ENCODE measurements at regions not wholly inside any gene's neighbourhood (a gene's known extent, or its start where the extent isn't known, plus 50 kb on each side); places are given as distances from the start of the nearest gene placed in this dataset.

- Histone ChIP-seq H3K4me1 (ENCODE audit: insufficient read depth, low read length) (no peaks in the 10 kb centered on the region), H3K36me3 (ENCODE audit: insufficient read depth, low read length) (no peaks in the 10 kb centered on the region), H3K27me3 (ENCODE audit: control insufficient read depth in 1 of 2, insufficient read depth in 2 of 2, low read length in 2 of 2) (peaks cover 0 to 2% of the 10 kb centered on the region in 2 experiments), H3K27ac (ENCODE audit: low read depth in 1 of 2, low read length in 2 of 2) (no peak overlapping the region), H3K9me3 (ENCODE audit: control insufficient read depth in 1 of 2, insufficient read depth in 1 of 2, low read length in 2 of 2) (peaks cover 0 to 18% of the 10 kb centered on the region in 2 experiments), H3K4me3 (ENCODE audit: low read length) (no peak overlapping the region)
- intact Hi-C loops (cut with DNase I, micrococcal nuclease) = no loop called here
- no peaks in the 10 kb centered on the region for H3K9me3 Mint-ChIP-seq
- ATAC-seq (ENCODE audit: poor library complexity) = no peak
- H3K36me3 Mint-ChIP-seq (ENCODE audit: low read depth) = no peaks in the 10 kb centered on the region
- ChIA-PET CTCF (no interaction called here), POLR2A (no interaction called here)
- H3K4me3 Mint-ChIP-seq = no peak overlapping the region
- TF ChIP-seq CTCF (IDR thresholded peaks at IDR 0.05) = no peak
- no peaks in the 10 kb centered on the region for H3K4me1 Mint-ChIP-seq (ENCODE audit: low read depth)
- no peaks in the 10 kb centered on the region for H3K27me3 Mint-ChIP-seq
- H3K27ac Mint-ChIP-seq = no peak overlapping the region
- DNase-seq = no peak
These were observed 176.1 kb upstream of the HS6ST1 start for GRCh38 chr2:128494640-128495321.

GRCh38 chr2:128495996-128496547 is 177.4 kb upstream of the HS6ST1 start:
- H3K4me1 ChIP-seq (ENCODE audit: insufficient read depth, low read length) = no peaks in the 10 kb centered on the region
- intact Hi-C loops (cut with DNase I, micrococcal nuclease) = no loop called here
- H3K27me3 Mint-ChIP-seq = no peaks in the 10 kb centered on the region
- CTCF ChIA-PET = no interaction called here
- DNase-seq (no peak), ATAC-seq (ENCODE audit: poor library complexity) (no peak)
- no peaks in the 10 kb centered on the region for H3K4me1 Mint-ChIP-seq (ENCODE audit: low read depth)
- H3K36me3 Mint-ChIP-seq (ENCODE audit: low read depth) = no peaks in the 10 kb centered on the region
- H3K36me3 ChIP-seq (ENCODE audit: insufficient read depth, low read length) = no peaks in the 10 kb centered on the region
- no peak overlapping the region for H3K27ac ChIP-seq (ENCODE audit: low read depth in 1 of 2, low read length in 2 of 2)
- no peaks in the 10 kb centered on the region for H3K9me3 Mint-ChIP-seq
- H3K4me3 Mint-ChIP-seq = no peak overlapping the region
- no peak overlapping the region for H3K27ac Mint-ChIP-seq
- TF ChIP-seq CTCF (IDR thresholded peaks at IDR 0.05) = no peak
- no peak overlapping the region for H3K4me3 ChIP-seq (ENCODE audit: low read length)
- POLR2A ChIA-PET = no interaction called here
- H3K27me3 ChIP-seq (ENCODE audit: control insufficient read depth in 1 of 2, insufficient read depth in 2 of 2, low read length in 2 of 2) = peaks cover 0 to 2% of the 10 kb centered on the region in 2 experiments
- H3K9me3 ChIP-seq (ENCODE audit: control insufficient read depth in 1 of 2, insufficient read depth in 1 of 2, low read length in 2 of 2) = peaks cover 0 to 18% of the 10 kb centered on the region in 2 experiments

- DNase-seq (no peak), ATAC-seq (ENCODE audit: poor library complexity) (no peak)
- no peaks in the 10 kb centered on the region for H3K36me3 ChIP-seq (ENCODE audit: insufficient read depth, low read length)
- Mint-ChIP-seq H3K4me3 (no peak overlapping the region), H3K27me3 (no peaks in the 10 kb centered on the region), H3K4me1 (ENCODE audit: low read depth) (no peaks in the 10 kb centered on the region), H3K9me3 (no peaks in the 10 kb centered on the region), H3K27ac (no peak overlapping the region), H3K36me3 (ENCODE audit: low read depth) (no peaks in the 10 kb centered on the region)
- ChIA-PET CTCF (no interaction called here), POLR2A (no interaction called here)
- peaks cover 0 to 2% of the 10 kb centered on the region in 2 experiments for H3K27me3 ChIP-seq (ENCODE audit: control insufficient read depth in 1 of 2, insufficient read depth in 2 of 2, low read length in 2 of 2)
- peaks cover 0 to 18% of the 10 kb centered on the region in 2 experiments for H3K9me3 ChIP-seq (ENCODE audit: control insufficient read depth in 1 of 2, insufficient read depth in 1 of 2, low read length in 2 of 2)
- TF ChIP-seq CTCF (IDR thresholded peaks at IDR 0.05) = no peak
- intact Hi-C loops (cut with DNase I, micrococcal nuclease) = no loop called here
- no peak overlapping the region for H3K4me3 ChIP-seq (ENCODE audit: low read length)
- H3K4me1 ChIP-seq (ENCODE audit: insufficient read depth, low read length) = no peaks in the 10 kb centered on the region
- no peak overlapping the region for H3K27ac ChIP-seq (ENCODE audit: low read depth in 1 of 2, low read length in 2 of 2)
These were observed 178.0 kb upstream of the HS6ST1 start for GRCh38 chr2:128496700-128497099.

Measured in CD4-positive, alpha-beta T cell (primary cell).